PC-9 (cell line): ENCODE measurements at regions not wholly inside any gene's neighbourhood (a gene's known extent, or its start where the extent isn't known, plus 50 kb on each side); places are given as distances from the start of the nearest gene placed in this dataset.

Experiments
- EZH2 ChIP-seq: fragments of 200-600 bp; sonication (generic); IDR thresholded peaks from 2 replicates; pipeline ENCODE4 v1.8.0; 2017; ENCODE audit warnings: antibody characterized with exemption, low read depth
- TF ChIP-seq, protein P1 (sequence below): fragments of 200-600 bp; sonication (generic); conservative IDR thresholded peaks from 2 replicates; pipeline ENCODE4 v1.6.1; 2017; ENCODE audit warnings: mixed run types, antibody characterized with exemption, mild to moderate bottlenecking, moderate library complexity

DNA sequence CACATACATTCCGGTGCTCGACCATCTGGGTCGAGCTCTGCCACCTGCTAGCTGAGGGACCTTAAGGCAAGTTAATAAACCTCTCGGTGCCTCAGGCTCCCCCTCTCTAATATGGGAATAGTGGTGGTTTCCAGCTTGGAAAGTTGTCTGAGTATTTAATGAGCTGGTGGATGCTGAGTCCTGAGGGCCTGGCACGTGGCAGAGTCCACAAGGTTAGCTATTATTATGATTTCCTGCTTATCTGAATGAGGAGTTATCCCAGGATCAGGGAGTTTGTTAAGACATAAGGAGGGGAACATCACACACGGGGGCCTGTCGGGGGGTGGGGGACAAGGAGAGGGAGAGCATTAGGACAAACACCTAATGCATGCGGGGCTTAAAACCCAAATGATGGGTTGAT, 80.1 kb upstream of the SLC22A23 start:
- TF ChIP-seq, protein P1, sequence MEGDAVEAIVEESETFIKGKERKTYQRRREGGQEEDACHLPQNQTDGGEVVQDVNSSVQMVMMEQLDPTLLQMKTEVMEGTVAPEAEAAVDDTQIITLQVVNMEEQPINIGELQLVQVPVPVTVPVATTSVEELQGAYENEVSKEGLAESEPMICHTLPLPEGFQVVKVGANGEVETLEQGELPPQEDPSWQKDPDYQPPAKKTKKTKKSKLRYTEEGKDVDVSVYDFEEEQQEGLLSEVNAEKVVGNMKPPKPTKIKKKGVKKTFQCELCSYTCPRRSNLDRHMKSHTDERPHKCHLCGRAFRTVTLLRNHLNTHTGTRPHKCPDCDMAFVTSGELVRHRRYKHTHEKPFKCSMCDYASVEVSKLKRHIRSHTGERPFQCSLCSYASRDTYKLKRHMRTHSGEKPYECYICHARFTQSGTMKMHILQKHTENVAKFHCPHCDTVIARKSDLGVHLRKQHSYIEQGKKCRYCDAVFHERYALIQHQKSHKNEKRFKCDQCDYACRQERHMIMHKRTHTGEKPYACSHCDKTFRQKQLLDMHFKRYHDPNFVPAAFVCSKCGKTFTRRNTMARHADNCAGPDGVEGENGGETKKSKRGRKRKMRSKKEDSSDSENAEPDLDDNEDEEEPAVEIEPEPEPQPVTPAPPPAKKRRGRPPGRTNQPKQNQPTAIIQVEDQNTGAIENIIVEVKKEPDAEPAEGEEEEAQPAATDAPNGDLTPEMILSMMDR: no peak
- TF ChIP-seq EZH2: no peak
